ENCODE measurements at regions not wholly inside any gene's neighbourhood (a gene's known extent, or its start where the extent isn't known, plus 50 kb on each side); places are given as distances from the start of the nearest gene placed in this dataset.

DNA sequence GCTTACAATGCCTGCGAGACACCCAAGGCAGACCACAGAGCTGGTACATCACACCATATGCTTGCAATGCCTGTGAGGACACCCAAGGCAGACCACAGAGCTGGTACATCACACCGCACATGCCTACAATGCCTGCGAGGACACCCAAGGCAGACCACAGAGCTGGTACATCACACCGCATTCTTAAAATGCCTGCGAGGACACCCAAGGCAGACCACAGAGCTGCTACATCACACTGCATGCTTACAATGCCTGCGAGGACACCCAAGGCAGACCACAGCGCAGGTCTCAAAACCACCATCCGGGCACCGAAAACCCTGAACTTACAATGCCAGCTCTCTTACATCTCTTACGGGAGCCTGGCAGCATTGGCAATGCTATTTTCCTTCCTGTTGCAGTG is 799.6 kb downstream of the GALR1 start:
- TF ChIP-seq, protein P1, sequence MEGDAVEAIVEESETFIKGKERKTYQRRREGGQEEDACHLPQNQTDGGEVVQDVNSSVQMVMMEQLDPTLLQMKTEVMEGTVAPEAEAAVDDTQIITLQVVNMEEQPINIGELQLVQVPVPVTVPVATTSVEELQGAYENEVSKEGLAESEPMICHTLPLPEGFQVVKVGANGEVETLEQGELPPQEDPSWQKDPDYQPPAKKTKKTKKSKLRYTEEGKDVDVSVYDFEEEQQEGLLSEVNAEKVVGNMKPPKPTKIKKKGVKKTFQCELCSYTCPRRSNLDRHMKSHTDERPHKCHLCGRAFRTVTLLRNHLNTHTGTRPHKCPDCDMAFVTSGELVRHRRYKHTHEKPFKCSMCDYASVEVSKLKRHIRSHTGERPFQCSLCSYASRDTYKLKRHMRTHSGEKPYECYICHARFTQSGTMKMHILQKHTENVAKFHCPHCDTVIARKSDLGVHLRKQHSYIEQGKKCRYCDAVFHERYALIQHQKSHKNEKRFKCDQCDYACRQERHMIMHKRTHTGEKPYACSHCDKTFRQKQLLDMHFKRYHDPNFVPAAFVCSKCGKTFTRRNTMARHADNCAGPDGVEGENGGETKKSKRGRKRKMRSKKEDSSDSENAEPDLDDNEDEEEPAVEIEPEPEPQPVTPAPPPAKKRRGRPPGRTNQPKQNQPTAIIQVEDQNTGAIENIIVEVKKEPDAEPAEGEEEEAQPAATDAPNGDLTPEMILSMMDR (IDR thresholded peaks at IDR 0.05) = no peak
- no peak for TF ChIP-seq POLR2A (IDR thresholded peaks at IDR 0.05)

Measured in heart left ventricle (tissue), 13 donors.